ENCODE measurements at regions not wholly inside any gene's neighbourhood (a gene's known extent, or its start where the extent isn't known, plus 50 kb on each side); places are given as distances from the start of the nearest gene placed in this dataset.

DNA sequence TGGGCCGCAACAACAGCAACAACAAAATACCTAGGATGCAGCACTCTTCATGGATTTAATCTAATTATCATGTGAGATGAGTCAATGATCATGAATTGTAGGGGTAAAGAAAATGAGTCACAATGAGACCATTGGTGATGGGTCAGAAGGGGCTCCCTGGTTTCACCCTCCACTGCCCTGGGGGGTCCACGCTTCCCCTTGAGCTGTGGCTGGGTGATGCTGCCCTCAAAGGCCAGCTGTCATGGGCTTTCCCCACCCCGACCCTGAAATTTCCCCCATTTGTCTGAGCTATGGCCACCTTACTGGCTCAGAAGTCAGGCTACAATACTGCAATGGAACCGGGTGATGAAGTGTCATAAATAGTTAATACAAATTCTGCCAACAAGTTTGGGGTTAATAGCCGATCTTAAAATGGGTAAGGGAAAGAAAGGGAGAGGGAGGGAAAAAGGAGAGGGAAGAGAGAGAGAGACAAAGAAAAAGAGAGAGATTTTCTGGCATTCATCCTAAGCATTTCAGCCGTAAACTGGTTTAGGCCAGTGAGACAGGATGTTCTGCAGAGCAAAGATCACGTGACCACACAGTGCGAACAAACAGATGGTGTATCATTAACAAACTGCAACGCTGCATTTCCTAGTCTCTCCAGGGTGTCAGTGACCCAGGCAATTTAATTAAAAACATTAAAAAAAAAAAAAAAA, 143.4 kb upstream of the ERRFI1 start:
- no peak overlapping the region for H3K27ac ChIP-seq (replicated peaks; ENCODE audit: low read length)
- H3K4me1 ChIP-seq (ENCODE audit: control insufficient read depth in 2 of 2, insufficient read depth in 1 of 2, low read depth in 1 of 2, low read length in 2 of 2) = peaks cover 5% of the 10 kb centered on the region in 2 donors

DNA sequence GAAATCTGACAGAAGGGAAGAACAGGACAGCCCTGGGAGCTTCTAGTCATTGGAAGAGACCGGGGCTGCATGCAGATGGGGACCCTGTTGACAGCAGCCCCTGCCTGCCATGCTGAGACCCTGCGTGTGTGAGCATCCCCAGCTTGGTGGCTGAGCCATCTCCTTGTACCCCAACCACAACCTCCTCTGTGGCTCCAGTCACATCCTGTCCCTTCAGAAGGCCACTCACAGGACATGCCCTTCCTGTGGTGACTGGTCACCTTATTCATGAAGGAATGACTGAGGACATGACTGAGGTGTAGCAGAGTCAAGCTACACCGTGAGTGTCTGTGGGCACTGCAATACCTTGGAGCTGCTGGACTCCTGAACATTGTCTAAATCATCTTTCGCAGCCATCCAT, 141.8 kb upstream of the ERRFI1 start:
- no peak overlapping the region for H4K8ac ChIP-seq (ENCODE audit: low read depth, low read length)
- H4K91ac ChIP-seq (ENCODE audit: low read depth, low read length, poor library complexity) = no peak overlapping the region
- H3K27ac ChIP-seq (replicated peaks; ENCODE audit: low read length) = no peak overlapping the region
- no peak overlapping the region for H2AFZ ChIP-seq (ENCODE audit: low read length)
- H3K4ac ChIP-seq (ENCODE audit: low read length) = no peak overlapping the region
- no peaks in the 10 kb centered on the region for H3K36me3 ChIP-seq (replicated peaks in 1 of 2; ENCODE audit: control insufficient read depth in 2 of 2, insufficient read depth in 2 of 2, low read length in 2 of 2)
- H3K9ac ChIP-seq (ENCODE audit: low read depth, low read length, poor library complexity) = no peak overlapping the region
- DNase-seq (ENCODE audit: low spot score) = no peak
- peak overlapping the region; percentile 12 for H3K18ac ChIP-seq (ENCODE audit: low read length)
- no peak overlapping the region for H3K23ac ChIP-seq (ENCODE audit: low read depth, low read length, poor library complexity)
- no CpG with 5 or more reads among the region's 4 CpGs for WGBS, 2 donors (ENCODE audit: extremely low coverage in 2 of 2, insufficient read length in 2 of 2, insufficient replicate concordance in 1 of 2)
- no peak overlapping the region for H3K4me2 ChIP-seq (ENCODE audit: insufficient read depth, low read length, poor library complexity, severe bottlenecking)
- no peak overlapping the region for H3K14ac ChIP-seq (ENCODE audit: low read length)
- H2BK120ac ChIP-seq (ENCODE audit: low read depth, low read length) = no peak overlapping the region
- H3K27me3 ChIP-seq (ENCODE audit: control insufficient read depth in 3 of 3, insufficient read depth in 3 of 3, low read depth in 1 of 3, low read length in 3 of 3) = no peaks in the 10 kb centered on the region
- no peaks in the 10 kb centered on the region for H3K79me1 ChIP-seq (ENCODE audit: low read depth, low read length)
- H2BK12ac ChIP-seq (ENCODE audit: low read length) = no peak overlapping the region
- H3K4me1 ChIP-seq (ENCODE audit: control insufficient read depth in 2 of 2, insufficient read depth in 1 of 2, low read depth in 1 of 2, low read length in 2 of 2) = peaks cover 5% of the 10 kb centered on the region in 2 donors
- no peaks in the 10 kb centered on the region for H3K9me3 ChIP-seq (replicated peaks in 1 of 2; ENCODE audit: control insufficient read depth in 2 of 2, insufficient read depth in 1 of 2, low read depth in 1 of 2, low read length in 2 of 2)
- no peak overlapping the region for H2AK5ac ChIP-seq (ENCODE audit: low read depth, low read length)
- no peak overlapping the region for H2BK15ac ChIP-seq (ENCODE audit: low read length)
- H2BK5ac ChIP-seq (ENCODE audit: low read length) = no peak overlapping the region
- no peak overlapping the region for H3K4me3 ChIP-seq (ENCODE audit: low read length in 2 of 2)

More for the DNA sequence above, 143.4 kb upstream of the ERRFI1 start:
- no CpG with 5 or more reads among the region's 9 CpGs for WGBS, 2 donors (ENCODE audit: extremely low coverage in 2 of 2, insufficient read length in 2 of 2, insufficient replicate concordance in 1 of 2)
- Histone ChIP-seq H2AK5ac (ENCODE audit: low read depth, low read length) (no peak overlapping the region), H3K4me2 (ENCODE audit: insufficient read depth, low read length, poor library complexity, severe bottlenecking) (no peak overlapping the region), H3K4ac (ENCODE audit: low read length) (no peak overlapping the region), H3K9me3 (replicated peaks in 1 of 2; ENCODE audit: control insufficient read depth in 2 of 2, insufficient read depth in 1 of 2, low read depth in 1 of 2, low read length in 2 of 2) (no peaks in the 10 kb centered on the region), H3K14ac (ENCODE audit: low read length) (no peak overlapping the region), H3K79me1 (ENCODE audit: low read depth, low read length) (no peaks in the 10 kb centered on the region), H3K36me3 (replicated peaks in 1 of 2; ENCODE audit: control insufficient read depth in 2 of 2, insufficient read depth in 2 of 2, low read length in 2 of 2) (no peaks in the 10 kb centered on the region), H3K23ac (ENCODE audit: low read depth, low read length, poor library complexity) (no peak overlapping the region), H3K9ac (ENCODE audit: low read depth, low read length, poor library complexity) (no peak overlapping the region), H2BK120ac (ENCODE audit: low read depth, low read length) (no peak overlapping the region), H4K8ac (ENCODE audit: low read depth, low read length) (no peak overlapping the region), H2BK12ac (ENCODE audit: low read length) (no peak overlapping the region), H2BK5ac (ENCODE audit: low read length) (no peak overlapping the region), H3K18ac (ENCODE audit: low read length) (no peak overlapping the region), H2AFZ (ENCODE audit: low read length) (peak overlapping the region; percentile 89), H4K91ac (ENCODE audit: low read depth, low read length, poor library complexity) (no peak overlapping the region), H3K27me3 (ENCODE audit: control insufficient read depth in 3 of 3, insufficient read depth in 3 of 3, low read depth in 1 of 3, low read length in 3 of 3) (no peaks in the 10 kb centered on the region), H2BK15ac (ENCODE audit: low read length) (no peak overlapping the region), H3K4me3 (ENCODE audit: low read length in 2 of 2) (no peak overlapping the region)
- no peak for DNase-seq (ENCODE audit: low spot score)

DNA sequence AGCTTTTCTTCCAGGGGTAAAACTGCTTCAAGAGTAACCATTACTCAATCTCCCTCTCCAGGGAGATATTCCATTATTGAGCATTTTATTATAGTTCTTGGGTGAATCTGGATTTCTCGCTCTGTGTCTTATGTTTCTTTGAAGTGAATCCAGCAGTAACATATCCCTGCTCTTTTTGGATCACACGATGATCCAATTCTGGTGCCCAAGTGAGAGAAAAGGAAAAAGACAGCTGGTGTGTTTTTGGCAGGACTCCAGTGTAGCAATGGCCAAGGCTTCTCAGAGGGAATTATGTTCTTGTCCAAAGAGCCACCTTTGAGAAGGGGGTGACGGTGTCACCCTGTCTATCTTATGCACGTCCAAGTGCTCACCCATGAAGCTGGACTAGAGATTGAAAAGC, 140.3 kb upstream of the ERRFI1 start:
- H3K4ac ChIP-seq (ENCODE audit: low read length) = no peak overlapping the region
- H3K27ac ChIP-seq (replicated peaks; ENCODE audit: low read length) = no peak overlapping the region
- no peak overlapping the region for H2AK5ac ChIP-seq (ENCODE audit: low read depth, low read length)
- no peak overlapping the region for H3K4me3 ChIP-seq (ENCODE audit: low read length in 2 of 2)
- no peaks in the 10 kb centered on the region for H3K36me3 ChIP-seq (replicated peaks in 1 of 2; ENCODE audit: control insufficient read depth in 2 of 2, insufficient read depth in 2 of 2, low read length in 2 of 2)
- H4K91ac ChIP-seq (ENCODE audit: low read depth, low read length, poor library complexity) = no peak overlapping the region
- WGBS, 2 donors (ENCODE audit: extremely low coverage in 2 of 2, insufficient read length in 2 of 2, insufficient replicate concordance in 1 of 2) = no CpG with 5 or more reads among the region's 4 CpGs
- H3K79me1 ChIP-seq (ENCODE audit: low read depth, low read length) = no peaks in the 10 kb centered on the region
- no peak overlapping the region for H3K4me2 ChIP-seq (ENCODE audit: insufficient read depth, low read length, poor library complexity, severe bottlenecking)
- no peak overlapping the region for H3K9ac ChIP-seq (ENCODE audit: low read depth, low read length, poor library complexity)
- H2BK12ac ChIP-seq (ENCODE audit: low read length) = no peak overlapping the region
- no peak overlapping the region for H2BK5ac ChIP-seq (ENCODE audit: low read length)
- peaks cover 0 to 2% of the 10 kb centered on the region in 2 donors for H3K9me3 ChIP-seq (replicated peaks in 1 of 2; ENCODE audit: control insufficient read depth in 2 of 2, insufficient read depth in 1 of 2, low read depth in 1 of 2, low read length in 2 of 2)
- H3K23ac ChIP-seq (ENCODE audit: low read depth, low read length, poor library complexity) = no peak overlapping the region
- H2BK15ac ChIP-seq (ENCODE audit: low read length) = no peak overlapping the region
- H3K14ac ChIP-seq (ENCODE audit: low read length) = no peak overlapping the region
- H3K27me3 ChIP-seq (ENCODE audit: control insufficient read depth in 3 of 3, insufficient read depth in 3 of 3, low read depth in 1 of 3, low read length in 3 of 3) = no peaks in the 10 kb centered on the region
- peaks cover 5% of the 10 kb centered on the region in 2 donors for H3K4me1 ChIP-seq (ENCODE audit: control insufficient read depth in 2 of 2, insufficient read depth in 1 of 2, low read depth in 1 of 2, low read length in 2 of 2)
- no peak overlapping the region for H4K8ac ChIP-seq (ENCODE audit: low read depth, low read length)
- no peak overlapping the region for H3K18ac ChIP-seq (ENCODE audit: low read length)
- H2AFZ ChIP-seq (ENCODE audit: low read length) = no peak overlapping the region
- H2BK120ac ChIP-seq (ENCODE audit: low read depth, low read length) = no peak overlapping the region
- no peak for DNase-seq (ENCODE audit: low spot score)

DNA sequence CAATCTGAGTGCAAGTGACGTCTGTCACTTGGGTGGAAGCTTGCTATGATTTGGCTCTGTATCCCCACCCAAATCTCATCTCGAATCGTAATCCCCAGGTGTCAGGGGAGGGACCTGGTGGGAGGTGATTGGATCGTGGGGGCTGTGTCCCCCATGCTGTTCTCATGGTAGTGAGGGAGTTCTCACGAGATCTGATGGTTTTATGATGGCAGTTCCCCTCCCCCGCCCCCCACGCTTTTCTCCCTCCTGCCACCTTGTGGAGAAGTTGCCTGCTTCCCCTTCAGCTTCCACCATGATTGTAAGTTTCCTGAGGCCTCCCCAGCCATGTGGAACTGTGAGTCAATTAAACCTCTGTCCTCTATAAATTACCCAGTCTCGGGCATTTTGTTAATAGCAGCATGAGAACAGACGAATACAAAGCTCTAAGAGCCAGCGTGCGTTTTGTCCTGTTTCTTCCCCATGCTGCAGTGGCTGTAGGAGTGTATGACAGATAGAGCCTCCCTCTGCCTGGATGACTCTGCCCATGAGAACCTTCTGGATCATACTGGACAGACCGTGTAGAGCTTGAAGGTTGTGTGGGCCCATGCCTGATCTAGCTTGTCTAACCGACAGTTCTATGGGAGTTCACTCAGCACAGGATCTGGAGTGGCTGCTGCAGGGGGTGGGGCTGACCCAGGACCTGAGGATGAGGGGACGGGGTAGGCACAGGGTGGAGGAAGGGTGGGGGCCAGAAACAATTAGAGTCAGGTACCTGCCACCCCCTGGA, 139.7 kb upstream of the ERRFI1 start:
- DNase-seq (ENCODE audit: low spot score) = no peak
- Histone ChIP-seq H3K4ac (ENCODE audit: low read length) (no peak overlapping the region), H3K14ac (ENCODE audit: low read length) (no peak overlapping the region), H3K9me3 (replicated peaks in 1 of 2; ENCODE audit: control insufficient read depth in 2 of 2, insufficient read depth in 1 of 2, low read depth in 1 of 2, low read length in 2 of 2) (peaks cover 0 to 2% of the 10 kb centered on the region in 2 donors), H3K36me3 (replicated peaks in 1 of 2; ENCODE audit: control insufficient read depth in 2 of 2, insufficient read depth in 2 of 2, low read length in 2 of 2) (no peaks in the 10 kb centered on the region), H3K9ac (ENCODE audit: low read depth, low read length, poor library complexity) (no peak overlapping the region), H2AFZ (ENCODE audit: low read length) (no peak overlapping the region), H3K23ac (ENCODE audit: low read depth, low read length, poor library complexity) (no peak overlapping the region), H4K91ac (ENCODE audit: low read depth, low read length, poor library complexity) (peak overlapping the region; percentile 31), H2AK5ac (ENCODE audit: low read depth, low read length) (no peak overlapping the region), H3K27ac (replicated peaks; ENCODE audit: low read length) (no peak overlapping the region), H4K8ac (ENCODE audit: low read depth, low read length) (no peak overlapping the region), H2BK5ac (ENCODE audit: low read length) (no peak overlapping the region), H2BK12ac (ENCODE audit: low read length) (no peak overlapping the region), H3K4me1 (ENCODE audit: control insufficient read depth in 2 of 2, insufficient read depth in 1 of 2, low read depth in 1 of 2, low read length in 2 of 2) (peaks cover 5% of the 10 kb centered on the region in 2 donors), H2BK120ac (ENCODE audit: low read depth, low read length) (no peak overlapping the region), H3K4me2 (ENCODE audit: insufficient read depth, low read length, poor library complexity, severe bottlenecking) (no peak overlapping the region), H2BK15ac (ENCODE audit: low read length) (no peak overlapping the region), H3K79me1 (ENCODE audit: low read depth, low read length) (no peaks in the 10 kb centered on the region), H3K4me3 (ENCODE audit: low read length in 2 of 2) (no peak overlapping the region), H3K18ac (ENCODE audit: low read length) (peak overlapping the region; percentile 0), H3K27me3 (ENCODE audit: control insufficient read depth in 3 of 3, insufficient read depth in 3 of 3, low read depth in 1 of 3, low read length in 3 of 3) (no peaks in the 10 kb centered on the region)
- WGBS, 2 donors (ENCODE audit: extremely low coverage in 2 of 2, insufficient read length in 2 of 2, insufficient replicate concordance in 1 of 2) = no CpG with 5 or more reads among the region's 14 CpGs

Measured in neuronal stem cell (in vitro differentiated cells).